Neural cell (in vitro differentiated cells): ENCODE measurements at regions not wholly inside any gene's neighbourhood (a gene's known extent, or its start where the extent isn't known, plus 50 kb on each side); places are given as distances from the start of the nearest gene placed in this dataset.

Experiments used
- EP300 ChIP-seq: fragments of 450-650 bp; conservative IDR thresholded peaks from 2 replicates; pipeline ENCODE4 v1.6.1; 2014; ENCODE audit warnings: antibody characterized with exemption, mild to moderate bottlenecking, moderate library complexity; ENCODE audit not compliant: poor library complexity, severe bottlenecking
- EZH2 ChIP-seq: fragments of 200-600, 300-800 bp; shearing (Covaris generic), sonication (generic); IDR thresholded peaks from 2 replicates; pipeline ENCODE4 v1.6.1; 2014; ENCODE audit warnings: antibody characterized with exemption, low read length, borderline replicate concordance, mild to moderate bottlenecking; ENCODE audit not compliant: insufficient read depth, poor library complexity, severe bottlenecking
- POLR2AphosphoS5 ChIP-seq: IDR thresholded peaks from 2 replicates; pipeline ENCODE4 v1.6.1; 2012
- RAD21 ChIP-seq: fragments of 450-650 bp; conservative IDR thresholded peaks from 2 replicates; pipeline ENCODE4 v1.6.1; 2014; ENCODE audit warnings: antibody characterized with exemption, mild to moderate bottlenecking, moderate library complexity
- SMC3 ChIP-seq: fragments of 450-650 bp; conservative IDR thresholded peaks from 2 replicates; pipeline ENCODE4 v1.6.1; 2014; ENCODE audit warnings: antibody characterized with exemption, mild to moderate bottlenecking, moderate library complexity; ENCODE audit not compliant: poor library complexity
- TAF1 ChIP-seq: IDR thresholded peaks from 2 replicates; pipeline ENCODE4 v1.6.1; 2012; ENCODE audit warnings: low read depth
- TF ChIP-seq, protein P1 (sequence below): fragments of 450-650 bp; IDR thresholded peaks from 2 replicates; pipeline ENCODE4 v1.5.1; 2014; ENCODE audit warnings: antibody characterized with exemption, mild to moderate bottlenecking, moderate library complexity; ENCODE audit not compliant: poor library complexity, severe bottlenecking
- TF ChIP-seq, protein P2 (sequence below): IDR thresholded peaks from 2 replicates; pipeline ENCODE4 v1.6.1; 2012; ENCODE audit warnings: borderline replicate concordance

DNA sequence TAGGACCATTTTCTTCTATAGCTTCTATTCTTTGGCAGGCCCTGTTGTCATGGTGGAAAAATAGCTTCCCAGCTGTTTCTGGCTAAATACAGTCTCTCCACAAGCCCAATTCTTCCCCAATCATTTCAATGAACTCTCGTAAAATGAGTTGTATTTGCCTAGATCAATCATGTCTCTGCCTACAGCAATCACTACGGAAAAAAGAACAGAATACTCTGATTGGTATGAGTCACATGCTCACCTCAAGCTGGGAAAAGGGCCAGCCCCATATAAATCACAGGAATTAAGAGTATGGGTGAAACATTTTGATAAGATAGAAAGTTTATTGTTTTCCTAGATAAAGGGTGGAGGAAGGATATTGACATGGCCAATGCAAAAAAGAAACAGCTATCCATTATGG is 711.4 kb downstream of the EFNA5 start:
- TF ChIP-seq RAD21 (no peak), POLR2AphosphoS5 (no peak), EP300 (no peak), SMC3 (no peak), EZH2 (no peak), TAF1 (no peak)
- TF ChIP-seq, protein P1, sequence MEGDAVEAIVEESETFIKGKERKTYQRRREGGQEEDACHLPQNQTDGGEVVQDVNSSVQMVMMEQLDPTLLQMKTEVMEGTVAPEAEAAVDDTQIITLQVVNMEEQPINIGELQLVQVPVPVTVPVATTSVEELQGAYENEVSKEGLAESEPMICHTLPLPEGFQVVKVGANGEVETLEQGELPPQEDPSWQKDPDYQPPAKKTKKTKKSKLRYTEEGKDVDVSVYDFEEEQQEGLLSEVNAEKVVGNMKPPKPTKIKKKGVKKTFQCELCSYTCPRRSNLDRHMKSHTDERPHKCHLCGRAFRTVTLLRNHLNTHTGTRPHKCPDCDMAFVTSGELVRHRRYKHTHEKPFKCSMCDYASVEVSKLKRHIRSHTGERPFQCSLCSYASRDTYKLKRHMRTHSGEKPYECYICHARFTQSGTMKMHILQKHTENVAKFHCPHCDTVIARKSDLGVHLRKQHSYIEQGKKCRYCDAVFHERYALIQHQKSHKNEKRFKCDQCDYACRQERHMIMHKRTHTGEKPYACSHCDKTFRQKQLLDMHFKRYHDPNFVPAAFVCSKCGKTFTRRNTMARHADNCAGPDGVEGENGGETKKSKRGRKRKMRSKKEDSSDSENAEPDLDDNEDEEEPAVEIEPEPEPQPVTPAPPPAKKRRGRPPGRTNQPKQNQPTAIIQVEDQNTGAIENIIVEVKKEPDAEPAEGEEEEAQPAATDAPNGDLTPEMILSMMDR, result no peak
- TF ChIP-seq, protein P2, sequence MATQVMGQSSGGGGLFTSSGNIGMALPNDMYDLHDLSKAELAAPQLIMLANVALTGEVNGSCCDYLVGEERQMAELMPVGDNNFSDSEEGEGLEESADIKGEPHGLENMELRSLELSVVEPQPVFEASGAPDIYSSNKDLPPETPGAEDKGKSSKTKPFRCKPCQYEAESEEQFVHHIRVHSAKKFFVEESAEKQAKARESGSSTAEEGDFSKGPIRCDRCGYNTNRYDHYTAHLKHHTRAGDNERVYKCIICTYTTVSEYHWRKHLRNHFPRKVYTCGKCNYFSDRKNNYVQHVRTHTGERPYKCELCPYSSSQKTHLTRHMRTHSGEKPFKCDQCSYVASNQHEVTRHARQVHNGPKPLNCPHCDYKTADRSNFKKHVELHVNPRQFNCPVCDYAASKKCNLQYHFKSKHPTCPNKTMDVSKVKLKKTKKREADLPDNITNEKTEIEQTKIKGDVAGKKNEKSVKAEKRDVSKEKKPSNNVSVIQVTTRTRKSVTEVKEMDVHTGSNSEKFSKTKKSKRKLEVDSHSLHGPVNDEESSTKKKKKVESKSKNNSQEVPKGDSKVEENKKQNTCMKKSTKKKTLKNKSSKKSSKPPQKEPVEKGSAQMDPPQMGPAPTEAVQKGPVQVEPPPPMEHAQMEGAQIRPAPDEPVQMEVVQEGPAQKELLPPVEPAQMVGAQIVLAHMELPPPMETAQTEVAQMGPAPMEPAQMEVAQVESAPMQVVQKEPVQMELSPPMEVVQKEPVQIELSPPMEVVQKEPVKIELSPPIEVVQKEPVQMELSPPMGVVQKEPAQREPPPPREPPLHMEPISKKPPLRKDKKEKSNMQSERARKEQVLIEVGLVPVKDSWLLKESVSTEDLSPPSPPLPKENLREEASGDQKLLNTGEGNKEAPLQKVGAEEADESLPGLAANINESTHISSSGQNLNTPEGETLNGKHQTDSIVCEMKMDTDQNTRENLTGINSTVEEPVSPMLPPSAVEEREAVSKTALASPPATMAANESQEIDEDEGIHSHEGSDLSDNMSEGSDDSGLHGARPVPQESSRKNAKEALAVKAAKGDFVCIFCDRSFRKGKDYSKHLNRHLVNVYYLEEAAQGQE, result no peak
